GM12878 (cell line): ENCODE measurements at regions not wholly inside any gene's neighbourhood (a gene's known extent, or its start where the extent isn't known, plus 50 kb on each side); places are given as distances from the start of the nearest gene placed in this dataset.

Source experiments
- EP300 ChIP-seq, 2 experiments: fragments of 150-350 bp in 1 of 2; IDR thresholded peaks; 2 replicates each; pipeline ENCODE4 v1.6.1; 2011 to 2012; ENCODE audit warnings: low read depth in 2 of 2, low read length in 2 of 2, borderline replicate concordance in 1 of 2, improper control_type of control experiment in 1 of 2, inconsistent platforms in 1 of 2; ENCODE audit not compliant: control insufficient read depth in 1 of 2
- IKZF1 ChIP-seq: fragments of 450-650 bp; conservative IDR thresholded peaks from 2 replicates; pipeline ENCODE4 v1.6.1; 2017; ENCODE audit warnings: antibody characterized with exemption, mild to moderate bottlenecking
- MYC ChIP-seq: IDR thresholded peaks from 2 replicates; pipeline ENCODE4 v1.6.1; 2011; ENCODE audit warnings: mild to moderate bottlenecking, low read length, moderate library complexity, inconsistent platforms; ENCODE audit not compliant: insufficient read depth, insufficient replicate concordance, insufficient read length, severe bottlenecking
- POLR2A ChIP-seq: IDR thresholded peaks from 2 replicates; pipeline ENCODE4 v1.6.1; 2011; ENCODE audit warnings: low read depth, mild to moderate bottlenecking, low read length
- SP1 ChIP-seq: IDR thresholded peaks from one replicate; pipeline ENCODE4 v1.6.1; 2011; ENCODE audit warnings: low read depth, low read length
- TF ChIP-seq, protein P1 (sequence below), 3 experiments: IDR thresholded peaks in 2 of 3; conservative IDR thresholded peaks in 1 of 3; 2 replicates each; pipeline ENCODE4 v1.5.1; 2011; ENCODE audit warnings: low read depth in 3 of 3, low read length in 3 of 3, mild to moderate bottlenecking in 3 of 3, control low read depth in 2 of 3, moderate library complexity in 2 of 3, inconsistent platforms in 1 of 3, mixed read lengths in 1 of 3; ENCODE audit not compliant: control insufficient read depth in 2 of 3, insufficient read depth in 1 of 3; ENCODE audit errors: extremely low read depth in 1 of 3
- TF ChIP-seq, protein P2 (sequence below): fragments of 450-650 bp; IDR thresholded peaks from 2 replicates; pipeline ENCODE4 v1.6.1; 2017; ENCODE audit warnings: antibody characterized with exemption, mild to moderate bottlenecking, moderate library complexity

DNA sequence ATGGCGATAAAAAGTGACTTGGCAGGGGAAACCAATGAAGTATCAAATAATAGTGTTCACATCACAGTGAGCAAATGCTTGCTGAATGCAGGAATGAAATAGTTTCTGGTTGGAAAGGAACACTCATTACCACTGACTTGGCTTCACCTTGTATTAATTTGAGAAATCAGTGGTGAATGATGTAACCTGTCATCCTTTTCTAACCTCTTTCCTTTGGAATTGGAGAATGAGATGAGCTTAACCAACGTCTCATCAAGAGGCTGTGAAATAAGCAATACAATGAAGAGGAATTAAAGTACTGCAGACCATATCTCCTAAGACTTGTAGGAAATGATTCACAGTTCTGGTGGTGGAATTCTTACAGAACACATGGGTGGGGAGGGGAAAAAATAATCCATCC is 192.2 kb downstream of the DMAC1 start:
- TF ChIP-seq IKZF1 (no peak), POLR2A (no peak), EP300 (IDR thresholded peaks at IDR 0.05; ENCODE audit: borderline replicate concordance in 1 of 2, control insufficient read depth in 1 of 2, low read depth in 2 of 2, low read length in 2 of 2) (no peak), SP1 (no peak), MYC (no peak)
- TF ChIP-seq, protein P1, sequence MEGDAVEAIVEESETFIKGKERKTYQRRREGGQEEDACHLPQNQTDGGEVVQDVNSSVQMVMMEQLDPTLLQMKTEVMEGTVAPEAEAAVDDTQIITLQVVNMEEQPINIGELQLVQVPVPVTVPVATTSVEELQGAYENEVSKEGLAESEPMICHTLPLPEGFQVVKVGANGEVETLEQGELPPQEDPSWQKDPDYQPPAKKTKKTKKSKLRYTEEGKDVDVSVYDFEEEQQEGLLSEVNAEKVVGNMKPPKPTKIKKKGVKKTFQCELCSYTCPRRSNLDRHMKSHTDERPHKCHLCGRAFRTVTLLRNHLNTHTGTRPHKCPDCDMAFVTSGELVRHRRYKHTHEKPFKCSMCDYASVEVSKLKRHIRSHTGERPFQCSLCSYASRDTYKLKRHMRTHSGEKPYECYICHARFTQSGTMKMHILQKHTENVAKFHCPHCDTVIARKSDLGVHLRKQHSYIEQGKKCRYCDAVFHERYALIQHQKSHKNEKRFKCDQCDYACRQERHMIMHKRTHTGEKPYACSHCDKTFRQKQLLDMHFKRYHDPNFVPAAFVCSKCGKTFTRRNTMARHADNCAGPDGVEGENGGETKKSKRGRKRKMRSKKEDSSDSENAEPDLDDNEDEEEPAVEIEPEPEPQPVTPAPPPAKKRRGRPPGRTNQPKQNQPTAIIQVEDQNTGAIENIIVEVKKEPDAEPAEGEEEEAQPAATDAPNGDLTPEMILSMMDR (IDR thresholded peaks at IDR 0.05 in 2 of 3, conservative IDR thresholded peaks at IDR 0.05 in 1 of 3; ENCODE audit: control insufficient read depth in 2 of 3, extremely low read depth in 1 of 3, insufficient read depth in 1 of 3, low read depth in 3 of 3, low read length in 3 of 3): no peak
- TF ChIP-seq, protein P2, sequence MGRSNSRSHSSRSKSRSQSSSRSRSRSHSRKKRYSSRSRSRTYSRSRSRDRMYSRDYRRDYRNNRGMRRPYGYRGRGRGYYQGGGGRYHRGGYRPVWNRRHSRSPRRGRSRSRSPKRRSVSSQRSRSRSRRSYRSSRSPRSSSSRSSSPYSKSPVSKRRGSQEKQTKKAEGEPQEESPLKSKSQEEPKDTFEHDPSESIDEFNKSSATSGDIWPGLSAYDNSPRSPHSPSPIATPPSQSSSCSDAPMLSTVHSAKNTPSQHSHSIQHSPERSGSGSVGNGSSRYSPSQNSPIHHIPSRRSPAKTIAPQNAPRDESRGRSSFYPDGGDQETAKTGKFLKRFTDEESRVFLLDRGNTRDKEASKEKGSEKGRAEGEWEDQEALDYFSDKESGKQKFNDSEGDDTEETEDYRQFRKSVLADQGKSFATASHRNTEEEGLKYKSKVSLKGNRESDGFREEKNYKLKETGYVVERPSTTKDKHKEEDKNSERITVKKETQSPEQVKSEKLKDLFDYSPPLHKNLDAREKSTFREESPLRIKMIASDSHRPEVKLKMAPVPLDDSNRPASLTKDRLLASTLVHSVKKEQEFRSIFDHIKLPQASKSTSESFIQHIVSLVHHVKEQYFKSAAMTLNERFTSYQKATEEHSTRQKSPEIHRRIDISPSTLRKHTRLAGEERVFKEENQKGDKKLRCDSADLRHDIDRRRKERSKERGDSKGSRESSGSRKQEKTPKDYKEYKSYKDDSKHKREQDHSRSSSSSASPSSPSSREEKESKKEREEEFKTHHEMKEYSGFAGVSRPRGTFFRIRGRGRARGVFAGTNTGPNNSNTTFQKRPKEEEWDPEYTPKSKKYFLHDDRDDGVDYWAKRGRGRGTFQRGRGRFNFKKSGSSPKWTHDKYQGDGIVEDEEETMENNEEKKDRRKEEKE: no peak
